G401.6 (cell line): ENCODE measurements at regions not wholly inside any gene's neighbourhood (a gene's known extent, or its start where the extent isn't known, plus 50 kb on each side); places are given as distances from the start of the nearest gene placed in this dataset.

Experiments
- FAIRE-seq: peaks from 2 replicates; lab custom pipeline; 2012; peaks lifted over from hg19 to GRCh38; lab: Jason Lieb, UNC

DNA sequence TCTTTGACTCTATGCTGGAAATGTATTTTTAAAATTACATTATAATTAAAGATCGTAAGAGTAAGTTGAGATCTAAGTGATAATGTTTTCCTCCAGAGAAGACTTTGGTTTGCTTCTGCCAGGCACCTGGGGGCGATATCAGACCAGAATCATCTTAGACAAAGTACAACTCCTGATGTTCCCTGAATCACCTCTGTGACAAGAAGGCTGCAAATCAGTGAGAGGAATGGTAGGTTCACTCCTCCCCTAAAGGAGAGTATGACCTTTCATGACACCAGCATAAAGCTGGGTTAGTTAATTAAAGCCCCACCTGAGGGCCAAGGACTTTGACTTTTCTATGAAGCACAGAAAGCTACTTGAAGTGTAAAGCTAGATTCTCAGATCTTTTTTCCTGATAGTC, 114.4 kb upstream of the DTNA start:
- FAIRE-seq: peak; percentile 94

DNA sequence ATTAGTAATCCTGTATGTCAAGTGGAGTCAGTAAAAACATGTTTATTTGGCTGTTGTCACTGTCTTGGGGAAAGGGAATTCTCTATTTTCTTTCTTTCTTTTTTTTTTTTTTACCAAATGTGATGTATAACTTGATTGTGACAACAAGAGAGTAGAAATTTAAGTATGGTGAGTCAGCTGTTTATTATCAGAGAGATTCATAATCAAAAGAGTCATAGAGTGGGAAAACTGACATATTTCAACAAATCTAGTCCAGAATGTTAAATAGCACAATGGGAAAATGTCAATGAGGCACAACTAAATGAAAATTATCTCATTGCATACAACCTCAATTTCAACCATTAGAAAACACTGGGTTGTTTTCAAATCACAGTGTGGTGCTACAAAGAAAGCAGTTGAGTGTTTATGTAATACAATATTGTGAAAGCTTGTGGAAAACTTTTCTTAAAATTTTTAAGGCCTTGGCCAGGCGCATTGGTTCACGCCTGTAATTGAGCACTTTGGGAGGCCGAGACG, 111.9 kb upstream of the DTNA start:
- no peak for FAIRE-seq

DNA sequence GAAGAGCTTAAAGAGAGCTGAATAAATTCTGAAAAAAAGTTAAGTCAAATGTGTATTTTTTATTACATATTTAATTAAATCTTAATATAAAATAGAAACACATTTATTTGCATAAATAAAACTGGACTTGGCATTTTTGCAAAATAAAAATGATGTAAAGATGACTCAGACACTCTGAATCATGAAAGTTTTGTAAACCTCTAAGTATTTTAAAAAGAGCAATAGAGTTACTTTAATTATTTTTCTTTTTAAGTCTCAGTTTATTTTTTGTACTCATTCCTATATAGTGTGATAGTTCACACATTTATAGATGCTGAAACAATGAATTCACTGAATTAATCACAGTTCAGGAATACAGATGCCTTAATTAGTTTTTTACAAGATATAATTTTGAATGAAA, 109.9 kb upstream of the DTNA start:
- peak; percentile 85 for FAIRE-seq

DNA sequence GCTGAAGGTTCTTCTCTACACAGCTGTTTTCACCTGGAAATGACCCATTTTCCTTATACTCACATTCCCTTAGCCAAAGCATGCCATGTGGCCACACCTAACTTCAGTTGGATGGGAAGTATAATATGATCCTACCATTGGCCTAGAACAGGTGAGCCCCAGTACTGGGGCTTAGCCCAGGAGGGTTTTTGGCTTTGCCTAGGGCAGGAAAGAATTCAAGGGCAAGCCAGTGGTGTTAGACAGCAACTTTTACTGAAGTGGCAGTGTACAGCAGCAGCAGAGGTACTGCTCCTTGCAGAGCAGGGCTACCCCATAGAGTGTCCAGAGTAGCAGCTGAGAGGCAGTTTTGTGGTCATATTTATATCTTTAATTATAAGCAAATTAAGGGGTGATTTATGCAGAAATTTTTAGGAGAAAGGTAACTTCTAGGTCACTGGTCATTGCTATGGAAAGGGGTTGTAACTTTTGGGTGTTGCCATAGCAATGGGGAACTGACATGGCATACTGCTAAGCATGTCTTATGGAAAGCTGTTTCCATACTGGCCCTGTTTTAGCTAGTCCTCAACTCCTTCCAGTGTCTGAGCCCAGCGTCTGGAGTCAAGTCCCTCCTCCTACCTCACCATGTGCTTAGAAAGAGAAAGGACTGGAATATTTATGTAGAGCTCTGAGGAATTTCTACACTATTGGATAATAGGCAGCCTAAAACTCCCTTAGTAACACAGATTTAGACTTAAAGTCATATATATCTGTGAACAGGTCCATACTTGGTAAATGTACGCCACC, 109.0 kb upstream of the DTNA start:
- FAIRE-seq: no peak

DNA sequence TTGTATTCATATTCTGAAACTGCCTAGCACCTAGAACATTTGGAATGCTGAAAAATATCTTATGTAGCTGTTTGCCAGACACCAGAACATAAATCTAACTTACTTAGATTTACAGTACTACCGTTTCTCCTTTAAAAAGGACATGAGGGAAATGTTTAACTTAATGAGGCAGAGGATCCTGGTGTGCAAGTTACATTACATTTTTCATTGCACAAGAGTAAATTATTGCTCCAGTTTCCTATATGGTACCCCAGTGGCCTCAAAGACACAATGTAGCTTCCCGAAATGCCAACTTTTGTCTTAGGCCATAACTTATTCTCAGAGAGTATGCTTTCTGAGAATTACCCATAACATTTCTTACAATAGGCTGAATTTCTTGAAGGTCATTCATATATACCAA, 105.5 kb upstream of the DTNA start:
- FAIRE-seq: no peak

DNA sequence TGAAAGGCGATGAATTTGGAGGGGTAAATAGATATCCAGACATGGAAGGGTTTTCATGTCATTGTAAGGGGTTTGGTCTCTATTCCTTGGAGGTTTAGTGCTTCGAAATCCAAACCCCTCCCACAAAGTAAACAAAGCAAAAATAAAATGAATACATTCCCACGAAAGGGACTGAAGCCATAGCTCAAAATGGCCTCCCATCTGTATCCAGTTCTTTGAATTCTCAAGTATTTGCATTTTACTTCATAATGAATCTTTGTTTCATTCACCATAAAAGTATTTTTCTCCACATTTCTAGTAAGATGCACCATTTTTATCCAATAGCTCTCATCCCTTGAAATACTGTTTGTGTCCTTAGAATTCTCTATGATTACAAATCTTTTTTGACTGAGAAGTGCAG, 103.2 kb upstream of the DTNA start:
- no peak for FAIRE-seq

DNA sequence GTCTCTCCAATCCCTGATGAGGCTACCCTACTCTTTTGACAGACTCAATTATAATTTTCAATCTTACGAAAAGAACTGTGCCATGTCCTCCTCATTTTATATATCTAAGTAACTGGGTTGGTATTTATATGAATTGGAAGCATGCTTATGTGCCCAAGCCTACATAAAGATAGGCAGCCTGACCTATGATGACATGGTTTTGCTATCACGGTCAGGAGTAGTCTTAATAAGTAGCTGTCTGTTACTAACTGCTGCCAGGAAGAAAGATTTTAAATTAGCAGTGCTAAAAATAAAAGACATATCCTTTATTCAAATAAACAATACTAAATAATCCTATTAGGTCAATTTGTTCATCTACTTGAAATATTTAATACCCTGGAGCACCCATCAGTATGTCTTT, 102.0 kb upstream of the DTNA start:
- no peak for FAIRE-seq

DNA sequence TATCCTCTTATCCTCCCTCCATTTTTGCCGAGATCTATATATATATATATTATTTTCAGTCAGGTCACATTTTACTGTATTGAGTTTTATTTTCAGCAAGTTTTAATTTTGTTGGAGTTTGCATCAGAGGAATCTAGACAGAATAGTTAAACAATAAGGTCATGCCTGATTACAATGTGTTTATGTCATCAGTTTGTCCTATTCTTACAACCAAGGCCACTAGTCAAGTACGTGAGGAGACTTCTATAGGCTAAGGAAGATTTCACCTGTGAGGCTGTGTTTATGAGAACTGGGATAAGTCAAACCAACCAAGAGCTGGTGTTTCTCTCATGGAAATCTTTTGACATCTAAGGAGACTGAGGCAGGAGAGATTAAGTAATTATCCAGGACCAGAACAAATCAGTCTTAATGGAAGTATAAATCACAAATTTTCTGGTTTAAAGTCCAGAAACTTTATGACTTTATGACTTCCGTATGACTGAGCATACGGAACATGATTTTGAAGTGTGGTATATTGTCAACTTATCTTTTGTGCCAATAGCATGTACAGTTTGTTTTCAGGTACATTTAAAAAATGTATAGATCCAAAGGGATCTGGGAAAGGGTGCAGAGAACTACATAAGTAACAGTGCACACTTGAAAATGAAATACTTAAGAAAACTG, 100.0 kb upstream of the DTNA start:
- no peak for FAIRE-seq

DNA sequence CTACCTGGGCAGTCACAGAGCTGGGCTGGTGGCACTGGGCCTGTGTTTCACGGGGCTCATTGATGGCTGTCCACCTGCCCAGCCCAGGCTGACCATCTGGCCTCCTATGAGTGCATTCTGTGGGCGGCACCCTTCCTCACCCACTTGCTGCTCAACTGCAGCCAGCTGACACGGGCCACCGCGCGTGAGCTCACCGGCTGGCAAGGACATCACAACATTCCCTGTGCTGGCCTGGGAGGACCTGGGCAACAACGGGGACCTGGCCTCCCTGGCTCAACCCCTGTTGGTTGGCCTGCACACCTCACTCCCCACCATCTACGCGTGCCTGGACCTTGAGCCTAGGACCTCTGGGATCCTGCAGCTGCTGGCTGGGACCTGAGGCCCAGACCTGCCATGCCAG, 98.2 kb upstream of the DTNA start:
- no peak for FAIRE-seq

DNA sequence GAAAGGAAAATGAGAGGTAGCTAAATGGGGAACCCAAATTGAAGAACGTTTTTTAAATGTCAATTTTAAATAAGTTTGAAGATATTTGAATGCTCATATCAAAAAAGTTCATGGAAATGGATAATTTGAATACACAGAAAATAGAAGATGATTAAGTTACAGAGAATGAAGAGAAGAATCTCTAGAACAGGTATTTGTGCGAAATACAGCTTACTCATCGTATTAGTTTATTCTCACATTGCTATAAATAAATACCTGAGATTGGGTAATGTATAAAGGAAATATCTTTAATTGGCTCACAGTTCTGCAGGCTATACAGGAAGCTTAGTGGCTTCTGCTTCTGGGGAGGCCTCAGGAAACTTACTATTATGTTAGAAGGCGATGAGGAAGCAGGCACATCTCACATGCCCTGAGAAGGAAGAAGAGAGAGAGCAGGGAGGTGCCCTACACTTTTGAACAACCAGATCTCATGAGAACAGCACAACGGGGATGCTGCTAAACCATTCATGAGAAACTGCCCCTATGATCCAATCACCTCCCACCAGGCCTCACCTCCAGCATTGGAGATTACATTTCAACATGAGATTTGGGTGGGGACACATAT, 89.7 kb upstream of the DTNA start:
- no peak for FAIRE-seq

DNA sequence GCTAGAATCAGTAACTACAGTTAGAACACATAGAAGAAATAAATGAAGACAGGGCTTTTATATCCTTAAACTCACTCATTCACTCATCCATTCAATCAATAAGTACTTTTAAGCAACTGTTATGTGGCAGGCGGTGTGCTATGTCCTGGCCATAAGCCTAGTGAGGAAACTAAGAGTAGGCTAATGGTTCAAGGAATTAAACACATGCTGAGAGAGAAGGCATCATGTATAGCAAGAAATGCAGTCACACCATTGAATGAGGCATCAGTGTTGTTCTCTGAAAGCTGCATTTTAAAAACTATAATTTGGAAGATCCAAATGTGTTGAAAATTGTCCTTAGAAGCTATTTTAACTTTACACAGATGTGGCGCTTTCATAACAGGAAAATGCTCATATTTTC, 86.5 kb upstream of the DTNA start:
- FAIRE-seq: no peak

DNA sequence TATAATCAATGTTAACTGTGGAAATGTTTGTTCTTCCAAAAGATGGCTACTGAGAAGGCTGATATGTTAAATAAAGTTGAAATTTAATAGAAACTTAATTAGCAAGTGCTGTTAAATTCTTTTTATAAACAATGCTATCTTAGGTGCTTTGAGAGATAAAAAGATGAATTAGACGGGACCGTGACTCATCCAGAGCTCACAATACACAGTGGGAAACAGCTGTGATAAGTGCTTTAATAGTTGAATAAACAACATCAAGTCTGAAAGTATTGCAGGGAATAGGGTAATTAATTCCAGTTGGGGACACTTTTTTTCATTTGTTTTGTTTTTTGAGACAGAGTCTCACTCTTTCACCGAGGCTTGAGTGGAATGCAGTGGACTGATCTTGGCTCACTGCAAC, 85.5 kb upstream of the DTNA start:
- FAIRE-seq: no peak

DNA sequence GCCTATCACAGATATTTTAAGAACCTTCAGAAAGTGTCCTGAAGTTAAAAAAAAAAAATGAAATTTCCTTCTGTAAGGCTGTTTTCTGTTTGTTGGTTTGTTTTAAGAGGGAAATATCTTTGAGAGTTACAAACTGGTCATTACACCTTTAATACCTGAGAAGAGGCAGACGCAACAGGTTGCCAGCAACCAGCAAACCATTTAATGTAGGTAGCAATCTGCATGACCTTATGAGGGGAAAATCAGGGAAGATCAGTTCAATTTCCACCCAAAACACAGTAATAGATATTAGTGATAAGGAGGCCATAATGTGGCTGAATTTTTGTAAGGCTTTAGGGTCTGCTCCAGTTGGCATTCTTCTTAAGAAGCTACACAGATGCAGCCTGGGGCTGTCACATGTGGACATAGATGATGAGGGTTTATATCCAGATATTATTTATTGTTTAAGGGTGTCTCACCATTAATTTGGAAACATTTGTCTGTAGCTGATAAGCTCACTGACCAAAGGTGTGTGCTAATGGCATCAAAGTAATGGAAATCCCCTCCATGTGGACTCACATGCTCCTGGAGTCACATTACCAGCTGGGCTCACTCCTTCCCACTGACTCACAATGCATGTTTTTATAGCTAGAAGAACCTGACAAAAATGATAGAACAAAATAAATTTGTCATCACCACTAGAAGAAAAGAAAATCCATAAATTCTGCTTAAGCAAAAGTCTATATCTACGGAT, 83.5 kb upstream of the DTNA start:
- FAIRE-seq: no peak

DNA sequence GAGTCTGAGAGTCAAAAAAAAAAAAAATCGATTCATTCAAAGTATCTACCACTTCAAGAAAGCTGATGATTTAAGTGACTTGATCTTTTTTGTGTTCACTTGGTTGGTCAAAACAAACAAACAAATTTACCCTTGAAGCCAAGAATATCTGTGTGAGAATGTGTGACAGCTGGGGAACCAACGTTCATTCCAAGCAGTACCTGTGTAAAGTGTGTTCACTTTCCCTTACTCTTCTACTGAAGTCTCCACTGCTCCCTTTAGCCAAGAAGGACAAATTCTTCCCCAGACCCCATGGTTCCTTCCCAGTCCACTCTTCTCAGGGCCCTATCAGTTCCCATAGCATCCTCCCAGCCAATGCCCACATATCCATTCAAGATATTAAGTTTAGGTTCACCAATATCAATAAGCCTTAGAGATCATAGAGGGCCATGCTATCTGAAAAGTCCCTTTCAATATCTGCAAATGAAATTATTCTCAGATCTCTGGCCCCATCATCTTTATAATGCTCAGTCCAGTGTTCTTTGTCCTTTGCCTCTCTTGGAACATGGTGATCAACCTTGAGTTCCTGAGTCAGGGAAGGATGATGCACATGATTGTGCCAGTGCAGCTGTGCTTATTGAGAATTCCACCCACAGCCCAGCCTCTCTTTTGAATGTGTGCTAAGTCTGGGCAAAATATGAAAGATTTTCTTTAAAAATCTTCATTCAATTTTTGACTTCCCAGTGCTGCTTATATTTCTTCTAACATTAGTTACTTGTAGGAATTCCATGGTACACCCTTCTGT, 82.8 kb upstream of the DTNA start:
- FAIRE-seq: no peak

DNA sequence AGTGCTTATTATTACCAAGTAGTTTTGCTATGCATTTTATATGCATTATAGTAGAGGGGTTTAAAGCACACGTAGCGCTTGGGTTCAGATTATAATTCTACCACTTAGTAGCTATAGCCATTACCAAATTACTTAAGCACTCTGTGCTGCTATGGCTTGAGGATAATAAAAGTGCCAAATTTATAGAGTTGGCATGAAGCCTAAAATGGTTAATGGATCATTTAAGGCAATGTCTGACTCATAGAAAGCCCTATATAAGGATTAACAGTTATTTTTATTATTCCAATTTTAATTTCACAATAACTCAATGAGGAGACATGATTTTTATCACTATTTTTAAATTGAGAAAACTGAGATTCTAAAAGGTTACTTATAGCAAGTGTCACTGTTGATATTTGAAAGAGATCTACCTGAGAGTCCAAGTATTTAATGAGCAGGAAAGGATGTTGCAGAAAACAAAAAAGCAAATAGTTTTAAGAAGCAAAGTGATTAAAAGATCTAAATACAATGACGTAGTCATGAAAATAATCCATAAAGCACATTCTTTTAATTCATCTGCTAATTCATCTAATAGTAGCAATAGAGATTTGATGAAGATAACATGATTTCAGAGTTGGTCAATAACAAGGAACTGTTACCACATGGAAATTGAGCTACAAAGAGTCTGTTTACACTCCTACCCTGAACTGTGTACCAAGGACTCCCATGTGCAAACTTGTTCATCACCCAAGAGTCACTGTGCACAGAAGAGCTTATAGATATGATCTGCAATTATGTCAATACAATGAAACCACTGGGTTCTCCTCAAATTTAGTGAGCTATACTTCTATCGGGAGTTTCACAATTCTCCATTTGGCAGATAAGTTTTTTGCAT, 78.8 kb upstream of the DTNA start:
- FAIRE-seq: peak; percentile 30

DNA sequence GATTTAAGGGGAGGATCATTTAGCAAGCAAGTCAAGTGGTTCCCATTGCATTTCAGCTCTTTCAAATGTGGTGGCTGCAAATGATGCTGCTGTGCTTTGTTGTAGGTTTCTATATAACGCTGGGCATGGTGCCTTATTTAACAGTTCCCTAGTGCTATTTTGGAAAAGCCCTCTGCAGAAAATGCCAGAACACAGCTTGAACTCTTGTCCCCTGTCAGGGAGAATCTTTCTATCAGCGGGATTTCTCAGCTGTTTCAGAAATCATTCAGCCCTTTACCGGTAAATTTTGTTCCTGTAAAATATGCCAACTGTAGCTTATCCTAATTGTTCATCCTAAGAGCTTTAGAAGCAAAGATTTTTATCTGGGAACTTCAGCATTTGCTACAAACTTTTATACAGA, 77.8 kb upstream of the DTNA start:
- FAIRE-seq: no peak

DNA sequence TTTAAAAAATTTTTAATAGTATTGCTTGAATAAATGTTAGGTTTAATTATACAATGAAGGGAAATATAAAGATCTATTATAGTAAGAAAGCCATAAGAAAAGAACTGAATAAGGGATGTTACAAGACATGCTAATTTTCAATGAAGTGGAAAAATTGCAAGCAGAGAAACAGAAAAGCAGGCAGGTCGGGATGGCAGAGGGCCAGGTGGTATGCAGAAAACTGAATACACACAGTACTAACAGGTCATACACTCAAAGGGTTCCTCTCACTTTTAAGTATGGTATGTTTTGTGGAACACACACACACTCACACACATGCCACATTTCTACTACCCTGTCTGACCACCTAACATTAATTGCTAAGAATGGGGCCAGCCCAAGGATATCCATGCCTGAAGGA, 76.7 kb upstream of the DTNA start:
- no peak for FAIRE-seq

DNA sequence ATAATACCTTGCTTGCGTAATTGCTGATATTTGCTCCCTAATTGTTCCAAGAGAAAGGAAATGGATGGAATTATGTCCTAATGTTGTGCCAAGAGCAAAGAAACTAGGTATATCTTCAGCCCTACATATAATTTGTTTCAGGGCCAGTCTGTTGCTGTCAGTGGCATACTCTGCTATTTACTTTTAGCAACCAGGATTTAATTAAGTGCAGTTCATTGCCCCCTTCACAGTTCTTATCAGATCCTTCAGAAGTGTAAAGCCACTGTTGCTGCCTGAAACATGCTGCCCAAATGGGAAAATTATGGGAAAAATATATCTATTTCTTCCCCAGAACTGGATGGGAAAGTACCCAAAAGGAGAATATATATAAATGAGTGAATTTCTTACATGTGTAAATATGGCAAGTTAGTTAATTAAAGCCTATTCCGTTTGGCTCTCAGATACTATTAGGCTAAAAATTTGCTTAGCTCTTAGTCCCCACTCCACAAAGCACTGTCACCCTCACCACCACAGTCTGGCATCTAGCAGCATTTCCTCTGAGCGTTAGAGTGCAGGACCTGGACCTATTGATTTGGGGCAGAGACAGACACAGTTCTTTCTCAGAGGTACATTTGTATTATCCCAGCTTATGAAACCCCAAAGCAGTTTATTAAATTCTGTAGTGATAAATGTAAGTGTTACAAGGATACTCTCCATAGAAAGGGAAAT, 72.8 kb upstream of the DTNA start:
- FAIRE-seq: no peak

DNA sequence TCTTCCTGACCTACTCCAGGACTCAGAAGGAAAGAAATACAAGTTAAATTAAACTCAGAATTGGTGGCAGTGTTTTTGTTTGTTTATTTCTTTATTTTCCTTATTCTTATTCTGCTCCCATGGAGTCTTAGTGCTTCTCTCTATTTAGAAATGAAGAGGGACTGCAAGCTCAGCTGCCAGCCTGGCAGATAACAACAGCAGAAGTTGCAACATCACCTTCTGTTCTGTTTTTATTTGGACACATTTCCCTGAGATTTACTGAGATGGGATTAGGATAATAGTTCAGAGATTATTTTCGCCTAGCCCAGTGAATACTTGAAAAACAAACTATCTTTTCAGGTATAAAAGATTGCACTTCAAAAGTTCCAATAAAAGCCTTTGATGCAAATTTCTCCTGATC, 70.4 kb upstream of the DTNA start:
- FAIRE-seq: no peak

DNA sequence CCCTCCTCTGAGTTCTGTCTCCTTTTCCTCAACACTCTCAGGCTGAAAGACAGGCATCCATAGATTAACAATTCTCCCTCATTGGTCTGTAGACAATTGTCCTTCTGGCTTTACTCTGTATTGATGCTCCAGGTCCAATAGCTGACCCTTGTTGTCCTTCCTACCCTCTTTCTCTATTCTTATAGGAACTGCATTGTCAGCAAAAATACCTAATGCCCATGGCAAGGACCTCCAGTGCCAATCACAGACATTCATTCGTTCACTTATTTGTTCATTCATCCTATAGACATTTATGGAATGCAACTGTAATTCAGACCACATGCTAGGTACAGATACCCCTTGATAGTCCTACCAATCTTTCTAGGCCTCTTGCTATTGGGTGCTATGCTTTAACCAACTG, 69.8 kb upstream of the DTNA start:
- FAIRE-seq: no peak
